ENCODE measurements at regions not wholly inside any gene's neighbourhood (a gene's known extent, or its start where the extent isn't known, plus 50 kb on each side); places are given as distances from the start of the nearest gene placed in this dataset.

DNA sequence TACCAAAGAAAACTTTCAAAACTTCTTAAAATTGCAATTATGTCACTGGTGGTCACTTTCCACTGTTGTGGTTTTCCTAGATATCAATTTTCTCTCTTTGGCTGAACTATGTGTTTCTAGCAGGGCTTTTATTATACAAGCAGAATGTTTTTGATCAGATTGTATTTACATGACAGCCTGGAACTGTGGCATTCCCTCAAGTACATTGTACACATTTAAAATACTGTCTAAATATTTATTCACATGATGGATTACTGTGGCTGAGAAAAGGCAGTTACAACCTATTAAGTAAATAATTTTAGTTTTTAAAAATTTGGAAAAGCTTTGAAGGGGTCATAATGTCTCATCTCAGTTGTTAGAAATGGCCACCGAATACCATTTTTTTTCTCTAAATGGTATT is 231.9 kb upstream of the PPP1R3A start:
- TF ChIP-seq, protein P1, sequence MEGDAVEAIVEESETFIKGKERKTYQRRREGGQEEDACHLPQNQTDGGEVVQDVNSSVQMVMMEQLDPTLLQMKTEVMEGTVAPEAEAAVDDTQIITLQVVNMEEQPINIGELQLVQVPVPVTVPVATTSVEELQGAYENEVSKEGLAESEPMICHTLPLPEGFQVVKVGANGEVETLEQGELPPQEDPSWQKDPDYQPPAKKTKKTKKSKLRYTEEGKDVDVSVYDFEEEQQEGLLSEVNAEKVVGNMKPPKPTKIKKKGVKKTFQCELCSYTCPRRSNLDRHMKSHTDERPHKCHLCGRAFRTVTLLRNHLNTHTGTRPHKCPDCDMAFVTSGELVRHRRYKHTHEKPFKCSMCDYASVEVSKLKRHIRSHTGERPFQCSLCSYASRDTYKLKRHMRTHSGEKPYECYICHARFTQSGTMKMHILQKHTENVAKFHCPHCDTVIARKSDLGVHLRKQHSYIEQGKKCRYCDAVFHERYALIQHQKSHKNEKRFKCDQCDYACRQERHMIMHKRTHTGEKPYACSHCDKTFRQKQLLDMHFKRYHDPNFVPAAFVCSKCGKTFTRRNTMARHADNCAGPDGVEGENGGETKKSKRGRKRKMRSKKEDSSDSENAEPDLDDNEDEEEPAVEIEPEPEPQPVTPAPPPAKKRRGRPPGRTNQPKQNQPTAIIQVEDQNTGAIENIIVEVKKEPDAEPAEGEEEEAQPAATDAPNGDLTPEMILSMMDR (IDR thresholded peaks at IDR 0.05): no peak
- no peak for TF ChIP-seq POLR2AphosphoS5 (IDR thresholded peaks at IDR 0.05)
